ENCODE measurements at regions not wholly inside any gene's neighbourhood (a gene's known extent, or its start where the extent isn't known, plus 50 kb on each side); places are given as distances from the start of the nearest gene placed in this dataset.
"Not testable (repeated sequence)": the region's sequence is repeated elsewhere in the genome, so short reads cannot be mapped to it uniquely, and the experiment has no call there.

GRCh38 chrX:35221391-35221790 is 278.8 kb downstream of the FAM47B start:
- not testable (repeated sequence) for H3K4me3 ChIP-seq (ENCODE audit: low read depth, low read length); DNase-seq (ENCODE audit: low read depth)

- no peak for DNase-seq (ENCODE audit: low read depth)
- TF ChIP-seq MAX (IDR thresholded peaks at IDR 0.05; ENCODE audit: low read depth, low read length) (no peak), POLR2A (IDR thresholded peaks at IDR 0.05; ENCODE audit: extremely low read depth, insufficient read length) (no peak), CTCF (IDR thresholded peaks at IDR 0.05; ENCODE audit: low read depth, low read length) (no peak), MYC (IDR thresholded peaks at IDR 0.05; ENCODE audit: low read depth, low read length) (no peak)
- no peak overlapping the region for H3K4me3 ChIP-seq (ENCODE audit: low read depth, low read length)
These were observed 301.6 kb downstream of the FAM47B start for GRCh38 chrX:35244088-35244741.

GRCh38 chrX:35244796-35245508 is 302.4 kb downstream of the FAM47B start:
- TF ChIP-seq MAX (IDR thresholded peaks at IDR 0.05; ENCODE audit: low read depth, low read length), result no peak
- TF ChIP-seq CTCF (IDR thresholded peaks at IDR 0.05; ENCODE audit: low read depth, low read length), result no peak
- TF ChIP-seq POLR2A (IDR thresholded peaks at IDR 0.05; ENCODE audit: extremely low read depth, insufficient read length), result no peak
- no peak for TF ChIP-seq MYC (IDR thresholded peaks at IDR 0.05; ENCODE audit: low read depth, low read length)
- no peak overlapping the region for H3K4me3 ChIP-seq (ENCODE audit: low read depth, low read length)
- DNase-seq (ENCODE audit: low read depth), result no peak

GRCh38 chrX:35251226-35251625 is 308.6 kb downstream of the FAM47B start:
- no peak overlapping the region for H3K4me3 ChIP-seq (ENCODE audit: low read depth, low read length)
- DNase-seq (ENCODE audit: low read depth), result no peak
- TF ChIP-seq CTCF (IDR thresholded peaks at IDR 0.05; ENCODE audit: low read depth, low read length) (no peak), POLR2A (IDR thresholded peaks at IDR 0.05; ENCODE audit: extremely low read depth, insufficient read length) (no peak), MYC (IDR thresholded peaks at IDR 0.05; ENCODE audit: low read depth, low read length) (no peak), MAX (IDR thresholded peaks at IDR 0.05; ENCODE audit: low read depth, low read length) (no peak)

- H3K4me3 ChIP-seq (ENCODE audit: low read depth, low read length), result no peak overlapping the region
- TF ChIP-seq CTCF (IDR thresholded peaks at IDR 0.05; ENCODE audit: low read depth, low read length) (no peak), POLR2A (IDR thresholded peaks at IDR 0.05; ENCODE audit: extremely low read depth, insufficient read length) (no peak), MYC (IDR thresholded peaks at IDR 0.05; ENCODE audit: low read depth, low read length) (no peak), MAX (IDR thresholded peaks at IDR 0.05; ENCODE audit: low read depth, low read length) (no peak)
- no peak for DNase-seq (ENCODE audit: low read depth)
These were observed 333.5 kb downstream of the FAM47B start for GRCh38 chrX:35276115-35276514.

- TF ChIP-seq POLR2A (IDR thresholded peaks at IDR 0.05; ENCODE audit: extremely low read depth, insufficient read length) (no peak), MAX (IDR thresholded peaks at IDR 0.05; ENCODE audit: low read depth, low read length) (no peak), MYC (IDR thresholded peaks at IDR 0.05; ENCODE audit: low read depth, low read length) (no peak), CTCF (IDR thresholded peaks at IDR 0.05; ENCODE audit: low read depth, low read length) (no peak)
- DNase-seq (ENCODE audit: low read depth), result no peak
- H3K4me3 ChIP-seq (ENCODE audit: low read depth, low read length), result no peak overlapping the region
These were observed 342.8 kb downstream of the FAM47B start for GRCh38 chrX:35285289-35285962.

All from NB4 (cell line).